ENCODE measurements at regions not wholly inside any gene's neighbourhood (a gene's known extent, or its start where the extent isn't known, plus 50 kb on each side); places are given as distances from the start of the nearest gene placed in this dataset.
A peak's percentile ranks its signal among the peaks of the same experiment; 100 is the strongest.

DNA sequence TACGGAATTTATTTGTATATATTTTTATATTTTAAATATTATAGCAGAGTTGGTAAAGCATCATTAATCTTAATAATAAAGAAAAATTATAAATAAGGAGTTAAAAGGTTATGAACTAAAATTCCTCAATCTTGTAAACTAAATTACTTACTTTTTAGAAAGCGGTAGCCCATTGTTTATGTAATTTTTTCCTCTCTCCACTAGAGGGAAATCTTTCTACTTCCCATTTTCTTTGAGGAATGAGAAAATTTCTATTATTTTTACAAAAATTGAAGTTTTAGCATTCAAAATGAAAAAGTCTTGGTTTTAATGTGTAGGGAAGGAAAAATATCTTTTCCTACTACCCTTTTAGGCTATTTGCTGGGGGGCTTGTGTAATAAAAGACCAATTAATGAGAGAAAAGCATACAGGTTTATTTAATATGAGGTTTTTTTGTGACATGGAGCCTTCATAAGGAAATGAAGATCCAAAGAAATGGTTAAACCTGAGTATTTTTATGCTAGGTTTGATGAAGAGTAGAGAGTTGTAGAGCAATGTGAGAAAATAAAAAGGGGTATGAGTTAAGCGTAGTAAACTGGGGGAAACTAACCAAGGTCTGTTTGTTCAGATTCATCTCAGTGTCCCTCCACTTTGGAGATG lies 68.7 kb upstream of the ADAD1 start:
- Mint-ChIP-seq H3K4me3 (ENCODE audit: unreplicated experiment) (no peak overlapping the region), H3K4me1 (ENCODE audit: unreplicated experiment) (no peaks in the 10 kb centered on the region), H3K36me3 (ENCODE audit: low read depth, unreplicated experiment) (peaks cover 6% of the 10 kb centered on the region), H3K9me3 (ENCODE audit: unreplicated experiment) (no peaks in the 10 kb centered on the region), H3K27ac (ENCODE audit: unreplicated experiment) (no peak overlapping the region), H3K27me3 (ENCODE audit: unreplicated experiment) (no peaks in the 10 kb centered on the region)
- no peak for DNase-seq (ENCODE audit: low spot score)
- TF ChIP-seq, protein P1, sequence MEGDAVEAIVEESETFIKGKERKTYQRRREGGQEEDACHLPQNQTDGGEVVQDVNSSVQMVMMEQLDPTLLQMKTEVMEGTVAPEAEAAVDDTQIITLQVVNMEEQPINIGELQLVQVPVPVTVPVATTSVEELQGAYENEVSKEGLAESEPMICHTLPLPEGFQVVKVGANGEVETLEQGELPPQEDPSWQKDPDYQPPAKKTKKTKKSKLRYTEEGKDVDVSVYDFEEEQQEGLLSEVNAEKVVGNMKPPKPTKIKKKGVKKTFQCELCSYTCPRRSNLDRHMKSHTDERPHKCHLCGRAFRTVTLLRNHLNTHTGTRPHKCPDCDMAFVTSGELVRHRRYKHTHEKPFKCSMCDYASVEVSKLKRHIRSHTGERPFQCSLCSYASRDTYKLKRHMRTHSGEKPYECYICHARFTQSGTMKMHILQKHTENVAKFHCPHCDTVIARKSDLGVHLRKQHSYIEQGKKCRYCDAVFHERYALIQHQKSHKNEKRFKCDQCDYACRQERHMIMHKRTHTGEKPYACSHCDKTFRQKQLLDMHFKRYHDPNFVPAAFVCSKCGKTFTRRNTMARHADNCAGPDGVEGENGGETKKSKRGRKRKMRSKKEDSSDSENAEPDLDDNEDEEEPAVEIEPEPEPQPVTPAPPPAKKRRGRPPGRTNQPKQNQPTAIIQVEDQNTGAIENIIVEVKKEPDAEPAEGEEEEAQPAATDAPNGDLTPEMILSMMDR (IDR thresholded peaks at IDR 0.05; ENCODE audit: unreplicated experiment) = peak; percentile 80

DNA sequence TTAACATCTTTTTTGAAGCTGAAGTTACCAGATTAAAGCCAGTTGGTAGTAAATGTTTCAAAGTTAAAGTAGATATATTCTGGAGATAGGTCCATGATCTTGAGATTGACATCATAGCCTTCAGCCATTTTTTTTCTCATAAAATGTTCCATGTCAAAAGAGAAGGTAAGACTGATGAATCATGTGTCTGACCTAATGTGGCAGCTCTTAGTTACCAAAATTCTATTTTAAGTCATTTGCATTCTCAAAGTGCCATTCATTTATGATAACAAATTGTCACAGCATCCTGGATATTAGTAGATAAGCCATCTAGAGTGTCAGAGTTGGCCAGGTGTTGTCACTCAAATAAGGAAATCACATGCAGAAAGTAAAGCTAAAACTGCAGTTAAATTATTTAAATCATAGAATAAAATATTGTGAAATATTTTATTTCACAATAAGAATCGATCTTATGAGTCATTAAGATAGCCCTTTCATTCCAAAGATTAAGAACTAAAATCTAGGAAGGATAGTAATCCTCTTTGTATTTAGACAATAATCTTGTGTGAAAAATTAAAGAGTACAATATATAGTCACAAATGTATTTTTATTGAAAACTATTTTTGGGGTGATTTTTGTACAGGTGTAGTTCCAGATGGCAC lies 65.7 kb upstream of the ADAD1 start:
- TF ChIP-seq, protein P1 (IDR thresholded peaks at IDR 0.05; ENCODE audit: unreplicated experiment) = no peak
- no peak for DNase-seq (ENCODE audit: low spot score)
- Mint-ChIP-seq H3K36me3 (ENCODE audit: low read depth, unreplicated experiment) (peaks cover 10% of the 10 kb centered on the region), H3K27me3 (ENCODE audit: unreplicated experiment) (no peaks in the 10 kb centered on the region), H3K4me1 (ENCODE audit: unreplicated experiment) (no peaks in the 10 kb centered on the region), H3K9me3 (ENCODE audit: unreplicated experiment) (no peaks in the 10 kb centered on the region), H3K4me3 (ENCODE audit: unreplicated experiment) (no peak overlapping the region), H3K27ac (ENCODE audit: unreplicated experiment) (no peak overlapping the region)

DNA sequence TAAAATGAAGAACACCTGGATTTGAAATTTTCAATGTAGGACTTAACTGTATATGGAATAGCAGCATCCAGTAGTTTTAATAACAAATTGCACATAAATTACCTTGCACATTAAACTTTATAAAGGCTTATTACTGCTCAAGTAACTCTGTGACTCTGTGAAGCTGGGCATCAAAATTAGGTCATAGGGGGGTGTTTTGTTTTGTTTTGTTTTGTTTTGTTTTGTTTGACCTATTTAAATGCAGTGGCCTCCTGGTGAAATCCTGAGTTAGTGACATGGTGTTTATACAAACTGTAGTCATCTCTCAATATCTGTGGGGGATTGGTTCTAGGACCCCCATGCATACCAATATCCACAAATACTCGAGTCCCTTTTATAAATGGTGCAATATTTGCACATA lies 51.9 kb upstream of the ADAD1 start:
- no peaks in the 10 kb centered on the region for H3K4me1 Mint-ChIP-seq (ENCODE audit: unreplicated experiment)
- TF ChIP-seq, protein P1 (IDR thresholded peaks at IDR 0.05; ENCODE audit: unreplicated experiment) = no peak
- H3K9me3 Mint-ChIP-seq (ENCODE audit: unreplicated experiment) = no peaks in the 10 kb centered on the region
- no peaks in the 10 kb centered on the region for H3K27me3 Mint-ChIP-seq (ENCODE audit: unreplicated experiment)
- no peak for DNase-seq (ENCODE audit: low spot score)
- H3K4me3 Mint-ChIP-seq (ENCODE audit: unreplicated experiment) = no peak overlapping the region
- no peak overlapping the region for H3K27ac Mint-ChIP-seq (ENCODE audit: unreplicated experiment)
- H3K36me3 Mint-ChIP-seq (ENCODE audit: low read depth, unreplicated experiment) = peaks cover 2% of the 10 kb centered on the region

DNA sequence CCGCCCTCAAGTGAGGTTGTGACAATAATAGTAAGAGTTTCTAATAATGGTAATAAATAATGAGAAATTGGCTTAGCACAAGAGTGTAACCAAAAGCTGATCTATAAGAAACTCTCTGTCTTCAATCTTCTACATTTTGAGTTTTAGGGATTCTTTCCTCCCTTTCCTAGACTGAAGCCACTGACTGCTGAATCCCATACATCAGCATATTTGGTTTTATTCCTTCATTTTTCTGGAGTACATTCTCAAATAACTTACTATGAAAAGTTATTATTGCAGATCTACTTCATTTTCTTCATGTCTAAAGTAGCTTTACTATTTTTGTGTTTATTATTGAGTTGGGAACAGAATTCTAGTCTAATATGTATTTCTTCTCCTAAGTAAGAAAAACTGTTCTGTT lies 49.9 kb upstream of the ADAD1 start:
- Mint-ChIP-seq H3K4me3 (ENCODE audit: unreplicated experiment) (no peak overlapping the region), H3K27me3 (ENCODE audit: unreplicated experiment) (no peaks in the 10 kb centered on the region), H3K36me3 (ENCODE audit: low read depth, unreplicated experiment) (peaks cover 4% of the 10 kb centered on the region), H3K9me3 (ENCODE audit: unreplicated experiment) (no peaks in the 10 kb centered on the region), H3K4me1 (ENCODE audit: unreplicated experiment) (no peaks in the 10 kb centered on the region), H3K27ac (ENCODE audit: unreplicated experiment) (no peak overlapping the region)
- TF ChIP-seq, protein P1 (IDR thresholded peaks at IDR 0.05; ENCODE audit: unreplicated experiment) = no peak
- no peak for DNase-seq (ENCODE audit: low spot score)
